ENCODE measurements at regions not wholly inside any gene's neighbourhood (a gene's known extent, or its start where the extent isn't known, plus 50 kb on each side); places are given as distances from the start of the nearest gene placed in this dataset.
"Not testable (repeated sequence)": the region's sequence is repeated elsewhere in the genome, so short reads cannot be mapped to it uniquely, and the experiment has no call there.

- H3K27me3 ChIP-seq (replicated peaks in 1 of 2; ENCODE audit: control insufficient read depth in 2 of 2, extremely low read depth in 1 of 2, insufficient read depth in 2 of 2, low read length in 1 of 2): no peaks in the 10 kb centered on the region
- H3K27ac ChIP-seq (ENCODE audit: low read length): no peak overlapping the region
- Mint-ChIP-seq H3K27me3 (no peaks in the 10 kb centered on the region), H3K4me1 (no peaks in the 10 kb centered on the region), H3K36me3 (no peaks in the 10 kb centered on the region), H3K4me3 (no peak overlapping the region), H3K27ac (no peak overlapping the region), H3K9me3 (peaks cover 0 to 11% (median 5%) of the 10 kb centered on the region in 3 donors)
- no peaks in the 10 kb centered on the region for H3K4me1 ChIP-seq (ENCODE audit: control insufficient read depth in 1 of 2, extremely low read depth in 1 of 2, insufficient read depth in 2 of 2, low read length in 2 of 2)
- H3K9me3 ChIP-seq: no peaks in the 10 kb centered on the region
- no peak overlapping the region for H3K4me3 ChIP-seq (ENCODE audit: control insufficient read depth in 1 of 2, extremely low read depth in 1 of 2, low read length in 1 of 2)
- DNase-seq (no peak), ATAC-seq (replicated peaks in 1 of 4) (no peak)
- no CpG with 5 or more reads among the region's 1 CpG for WGBS (ENCODE audit: insufficient coverage)
- H3K36me3 ChIP-seq (ENCODE audit: control insufficient read depth in 2 of 2, extremely low read depth in 1 of 2, insufficient read depth in 1 of 2, low read length in 1 of 2): no peaks in the 10 kb centered on the region
- ChIA-PET CTCF (no interaction called here), POLR2A (no interaction called here)
Observed at GRCh38 chr11:23772081-23772480, 724.8 kb upstream of the LUZP2 start.

DNA sequence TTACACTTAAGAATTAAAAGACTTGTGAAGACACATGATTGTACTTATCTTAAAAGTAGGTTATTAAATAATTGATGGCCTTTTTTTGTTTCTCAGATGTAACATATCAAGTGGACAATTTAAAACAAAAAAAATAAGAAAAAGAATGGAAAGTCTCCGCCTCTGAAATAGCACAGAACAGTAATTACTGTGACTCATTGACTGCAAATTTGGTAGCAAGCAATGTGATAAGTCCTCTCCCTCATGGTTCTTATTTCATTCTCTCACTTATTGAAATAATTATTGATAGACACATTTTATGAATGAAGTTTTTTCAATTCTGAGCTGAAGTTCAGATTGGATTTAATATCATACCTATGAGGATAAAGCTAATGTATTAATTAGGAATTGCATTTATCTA lies 717.9 kb upstream of the LUZP2 start:
- H3K4me1 ChIP-seq (ENCODE audit: control insufficient read depth in 1 of 2, extremely low read depth in 1 of 2, insufficient read depth in 2 of 2, low read length in 2 of 2): no peaks in the 10 kb centered on the region
- Mint-ChIP-seq H3K4me1 (no peaks in the 10 kb centered on the region), H3K9me3 (peaks cover 0 to 2% (median 0%) of the 10 kb centered on the region in 3 donors), H3K4me3 (no peak overlapping the region), H3K36me3 (no peaks in the 10 kb centered on the region), H3K27ac (no peak overlapping the region), H3K27me3 (no peaks in the 10 kb centered on the region)
- ChIA-PET CTCF (no interaction called here), POLR2A (no interaction called here)
- H3K27ac ChIP-seq (ENCODE audit: low read length): no peak overlapping the region
- no CpG with 5 or more reads among the region's 1 CpG for WGBS (ENCODE audit: insufficient coverage)
- ATAC-seq (replicated peaks in 1 of 4) (no peak), DNase-seq (no peak)
- no peak overlapping the region for H3K4me3 ChIP-seq (ENCODE audit: control insufficient read depth in 1 of 2, extremely low read depth in 1 of 2, low read length in 1 of 2)
- no peaks in the 10 kb centered on the region for H3K9me3 ChIP-seq
- no peaks in the 10 kb centered on the region for H3K36me3 ChIP-seq (ENCODE audit: control insufficient read depth in 2 of 2, extremely low read depth in 1 of 2, insufficient read depth in 1 of 2, low read length in 1 of 2)
- H3K27me3 ChIP-seq (replicated peaks in 1 of 2; ENCODE audit: control insufficient read depth in 2 of 2, extremely low read depth in 1 of 2, insufficient read depth in 2 of 2, low read length in 1 of 2): no peaks in the 10 kb centered on the region

GRCh38 chr11:23780231-23780630 lies 716.6 kb upstream of the LUZP2 start:
- Histone ChIP-seq H3K4me3 (ENCODE audit: control insufficient read depth in 1 of 2, extremely low read depth in 1 of 2, low read length in 1 of 2) (no peak overlapping the region), H3K27me3 (replicated peaks in 1 of 2; ENCODE audit: control insufficient read depth in 2 of 2, extremely low read depth in 1 of 2, insufficient read depth in 2 of 2, low read length in 1 of 2) (no peaks in the 10 kb centered on the region), H3K9me3 (no peaks in the 10 kb centered on the region), H3K27ac (ENCODE audit: low read length) (no peak overlapping the region), H3K4me1 (ENCODE audit: control insufficient read depth in 1 of 2, extremely low read depth in 1 of 2, insufficient read depth in 2 of 2, low read length in 2 of 2) (no peaks in the 10 kb centered on the region), H3K36me3 (ENCODE audit: control insufficient read depth in 2 of 2, extremely low read depth in 1 of 2, insufficient read depth in 1 of 2, low read length in 1 of 2) (no peaks in the 10 kb centered on the region)
- peaks cover 0 to 7% (median 0%) of the 10 kb centered on the region in 3 donors for H3K9me3 Mint-ChIP-seq
- no peaks in the 10 kb centered on the region for H3K27me3 Mint-ChIP-seq
- no peak for ATAC-seq (replicated peaks in 1 of 4)
- no peak overlapping the region for H3K27ac Mint-ChIP-seq
- CTCF ChIA-PET: interaction anchor here in 1 of 2 donors (0.6 kb wide), 1 partner anchor 952 kb away, joined by 3 read pairs; no protein-coding TSS in a partner anchor
- H3K36me3 Mint-ChIP-seq: no peaks in the 10 kb centered on the region
- H3K4me3 Mint-ChIP-seq: no peak overlapping the region
- no peaks in the 10 kb centered on the region for H3K4me1 Mint-ChIP-seq
- POLR2A ChIA-PET: no interaction called here
- no peak for DNase-seq

DNA sequence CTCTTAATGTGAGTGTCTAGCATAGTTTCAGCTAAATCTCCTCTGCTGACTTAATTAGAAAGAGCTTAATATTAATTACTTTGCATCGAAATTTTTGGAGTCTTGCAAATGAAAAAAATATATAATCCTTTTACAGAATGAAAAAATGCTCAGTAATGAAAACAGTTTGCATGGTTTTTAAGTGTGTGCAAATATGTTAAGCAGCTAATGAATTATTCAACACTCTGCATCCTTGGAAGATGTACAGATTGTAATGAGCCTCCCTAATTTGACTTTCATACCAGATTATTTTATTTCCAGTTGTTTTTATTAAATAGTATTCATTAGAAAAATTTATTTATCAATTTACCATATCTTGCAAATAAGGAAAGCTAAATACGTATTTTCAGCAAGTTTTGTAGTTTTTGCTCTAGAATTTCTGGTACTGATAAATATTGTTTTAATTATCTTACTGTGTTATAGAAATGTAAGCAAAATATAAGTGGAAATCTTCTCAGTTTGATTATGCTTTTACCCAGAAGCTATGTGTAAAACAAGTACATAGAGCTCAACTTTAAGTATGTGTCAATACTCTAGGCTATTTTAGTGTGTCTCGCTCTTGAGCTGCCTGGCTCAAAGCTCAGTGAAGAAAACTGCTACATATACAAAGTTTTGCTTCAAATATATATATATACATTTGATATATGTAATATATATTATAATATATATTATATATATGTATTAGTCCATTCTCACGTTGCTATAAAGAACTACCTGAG lies 714.9 kb upstream of the LUZP2 start:
- Mint-ChIP-seq H3K4me3 (no peak overlapping the region), H3K27me3 (no peaks in the 10 kb centered on the region), H3K36me3 (no peaks in the 10 kb centered on the region), H3K27ac (no peak overlapping the region), H3K4me1 (no peaks in the 10 kb centered on the region), H3K9me3 (peaks cover 5 to 9% (median 5%) of the 10 kb centered on the region in 3 donors)
- H3K27ac ChIP-seq (ENCODE audit: low read length): no peak overlapping the region
- no CpG with 5 or more reads among the region's 4 CpGs for WGBS (ENCODE audit: insufficient coverage)
- H3K4me3 ChIP-seq (ENCODE audit: control insufficient read depth in 1 of 2, extremely low read depth in 1 of 2, low read length in 1 of 2): no peak overlapping the region
- ATAC-seq (replicated peaks in 1 of 4) (no peak), DNase-seq (no peak)
- ChIA-PET POLR2A (interaction anchor here in 1 of 2 donors (0.6 kb wide), 1 partner anchor 78 kb away, joined by 3 read pairs; no protein-coding TSS in a partner anchor), CTCF (no interaction called here)
- H3K36me3 ChIP-seq (ENCODE audit: control insufficient read depth in 2 of 2, extremely low read depth in 1 of 2, insufficient read depth in 1 of 2, low read length in 1 of 2): no peaks in the 10 kb centered on the region
- no peaks in the 10 kb centered on the region for H3K4me1 ChIP-seq (ENCODE audit: control insufficient read depth in 1 of 2, extremely low read depth in 1 of 2, insufficient read depth in 2 of 2, low read length in 2 of 2)
- no peaks in the 10 kb centered on the region for H3K9me3 ChIP-seq
- no peaks in the 10 kb centered on the region for H3K27me3 ChIP-seq (replicated peaks in 1 of 2; ENCODE audit: control insufficient read depth in 2 of 2, extremely low read depth in 1 of 2, insufficient read depth in 2 of 2, low read length in 1 of 2)

- H3K4me3 Mint-ChIP-seq; H3K27ac ChIP-seq (ENCODE audit: low read length); H3K36me3 Mint-ChIP-seq; H3K9me3 ChIP-seq; H3K27me3 Mint-ChIP-seq; DNase-seq; ATAC-seq (replicated peaks in 1 of 4); CTCF ChIA-PET; H3K27ac Mint-ChIP-seq; H3K4me1 Mint-ChIP-seq; POLR2A ChIA-PET; H3K4me1 ChIP-seq (ENCODE audit: control insufficient read depth in 1 of 2, extremely low read depth in 1 of 2, insufficient read depth in 2 of 2, low read length in 2 of 2); H3K27me3 ChIP-seq (replicated peaks in 1 of 2; ENCODE audit: control insufficient read depth in 2 of 2, extremely low read depth in 1 of 2, insufficient read depth in 2 of 2, low read length in 1 of 2); H3K4me3 ChIP-seq (ENCODE audit: control insufficient read depth in 1 of 2, extremely low read depth in 1 of 2, low read length in 1 of 2); H3K36me3 ChIP-seq (ENCODE audit: control insufficient read depth in 2 of 2, extremely low read depth in 1 of 2, insufficient read depth in 1 of 2, low read length in 1 of 2): not testable (repeated sequence)
- no CpG with 5 or more reads among the region's 1 CpG for WGBS (ENCODE audit: insufficient coverage)
- H3K9me3 Mint-ChIP-seq: peaks cover 10 to 16% (median 15%) of the 10 kb centered on the region in 3 donors
Observed at GRCh38 chr11:23786974-23787373, 709.9 kb upstream of the LUZP2 start.

DNA sequence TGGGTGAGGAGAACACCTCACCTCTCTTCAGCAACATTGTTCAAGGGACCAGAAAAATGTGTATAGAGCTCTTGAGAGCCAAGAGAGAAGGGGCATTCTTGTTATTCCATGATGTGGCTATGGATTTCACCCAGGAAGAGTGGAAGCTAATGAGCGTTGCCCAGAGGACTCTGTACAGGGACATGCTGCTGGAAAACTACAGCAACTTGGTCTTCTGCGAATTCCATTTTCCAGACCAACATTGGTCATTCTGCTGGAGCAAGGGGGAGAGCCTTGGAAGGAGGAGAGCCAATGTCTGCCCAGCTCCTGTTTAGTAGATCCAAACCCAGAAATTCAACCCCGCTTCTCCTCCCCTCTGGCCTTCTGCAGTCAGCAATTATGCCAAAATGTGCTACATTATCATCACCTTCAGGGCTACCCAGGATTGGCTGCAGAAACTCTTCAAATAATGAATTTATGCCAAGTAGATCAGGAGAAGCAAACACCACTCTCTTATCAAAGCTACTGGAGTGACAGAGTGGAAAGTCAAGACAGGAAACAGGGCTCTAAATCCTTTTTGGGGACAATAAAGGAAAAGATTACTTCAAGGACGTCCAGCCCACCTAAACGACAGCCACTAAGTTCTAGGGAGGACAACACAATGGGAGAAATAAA lies 707.5 kb upstream of the LUZP2 start:
- Mint-ChIP-seq H3K36me3 (no peaks in the 10 kb centered on the region), H3K9me3 (peaks cover 8 to 21% (median 16%) of the 10 kb centered on the region in 3 donors), H3K27ac (no peak overlapping the region), H3K4me1 (no peaks in the 10 kb centered on the region), H3K27me3 (no peaks in the 10 kb centered on the region), H3K4me3 (no peak overlapping the region)
- 92% methylated on average over 2 of the region's 5 CpGs for WGBS (ENCODE audit: insufficient coverage)
- Histone ChIP-seq H3K9me3 (no peaks in the 10 kb centered on the region), H3K27ac (ENCODE audit: low read length) (no peak overlapping the region), H3K27me3 (replicated peaks in 1 of 2; ENCODE audit: control insufficient read depth in 2 of 2, extremely low read depth in 1 of 2, insufficient read depth in 2 of 2, low read length in 1 of 2) (no peaks in the 10 kb centered on the region), H3K36me3 (ENCODE audit: control insufficient read depth in 2 of 2, extremely low read depth in 1 of 2, insufficient read depth in 1 of 2, low read length in 1 of 2) (no peaks in the 10 kb centered on the region), H3K4me3 (ENCODE audit: control insufficient read depth in 1 of 2, extremely low read depth in 1 of 2, low read length in 1 of 2) (no peak overlapping the region), H3K4me1 (ENCODE audit: control insufficient read depth in 1 of 2, extremely low read depth in 1 of 2, insufficient read depth in 2 of 2, low read length in 2 of 2) (no peaks in the 10 kb centered on the region)
- DNase-seq (no peak), ATAC-seq (replicated peaks in 1 of 4) (no peak)
- POLR2A ChIA-PET: no interaction called here
- CTCF ChIA-PET: no interaction called here
